ENCODE measurements at regions not wholly inside any gene's neighbourhood (a gene's known extent, or its start where the extent isn't known, plus 50 kb on each side); places are given as distances from the start of the nearest gene placed in this dataset.
"Not testable (repeated sequence)": the region's sequence is repeated elsewhere in the genome, so short reads cannot be mapped to it uniquely, and the experiment has no call there.

GRCh38 chr20:60180986-60181385 lies 222.8 kb downstream of the CDH26 start:
- in situ Hi-C loops (cut with MboI; ENCODE audit: low sequenced_read_pairs) = no loop called here
- DNase-seq (ENCODE audit: low spot score in 2 of 2) = no peak

GRCh38 chr20:60186412-60186811 lies 228.2 kb downstream of the CDH26 start:
- in situ Hi-C loops (cut with MboI; ENCODE audit: low sequenced_read_pairs) = no loop called here
- H3K36me3 ChIP-seq (replicated peaks) = no peaks in the 10 kb centered on the region

More at GRCh38 chr20:60180986-60181385, 222.8 kb downstream of the CDH26 start:
- H3K27me3 ChIP-seq (ENCODE audit: low read depth) = no peaks in the 10 kb centered on the region
- no peaks in the 10 kb centered on the region for H3K9me3 ChIP-seq
- no peak overlapping the region for H3K4me3 ChIP-seq
- H3K36me3 ChIP-seq (replicated peaks) = no peaks in the 10 kb centered on the region
- H3K4me1 ChIP-seq = no peaks in the 10 kb centered on the region

GRCh38 chr20:60187683-60188082 lies 229.5 kb downstream of the CDH26 start:
- Histone ChIP-seq H3K27me3 (ENCODE audit: low read depth) (no peaks in the 10 kb centered on the region), H3K9me3 (no peaks in the 10 kb centered on the region), H3K36me3 (replicated peaks) (no peaks in the 10 kb centered on the region), H3K4me1 (no peaks in the 10 kb centered on the region), H3K4me3 (no peak overlapping the region)
- no peak for DNase-seq (ENCODE audit: low spot score in 2 of 2)
- in situ Hi-C loops (cut with MboI; ENCODE audit: low sequenced_read_pairs) = no loop called here

More at GRCh38 chr20:60186412-60186811, 228.2 kb downstream of the CDH26 start:
- Histone ChIP-seq H3K9me3 (no peaks in the 10 kb centered on the region), H3K4me3 (no peak overlapping the region), H3K27me3 (ENCODE audit: low read depth) (no peaks in the 10 kb centered on the region), H3K4me1 (no peaks in the 10 kb centered on the region)
- no peak for DNase-seq (ENCODE audit: low spot score in 2 of 2)

GRCh38 chr20:60191014-60191413 lies 232.8 kb downstream of the CDH26 start:
- Histone ChIP-seq H3K36me3 (replicated peaks) (no peaks in the 10 kb centered on the region), H3K4me1 (no peaks in the 10 kb centered on the region), H3K9me3 (no peaks in the 10 kb centered on the region), H3K4me3 (no peak overlapping the region), H3K27me3 (ENCODE audit: low read depth) (no peaks in the 10 kb centered on the region)
- no peak for DNase-seq (ENCODE audit: low spot score in 2 of 2)
- in situ Hi-C loops (cut with MboI; ENCODE audit: low sequenced_read_pairs) = no loop called here

- H3K4me1 ChIP-seq = no peaks in the 10 kb centered on the region
- DNase-seq (ENCODE audit: low spot score in 2 of 2) = no peak
- in situ Hi-C loops (cut with MboI; ENCODE audit: low sequenced_read_pairs) = no loop called here
- H3K27me3 ChIP-seq (ENCODE audit: low read depth) = no peaks in the 10 kb centered on the region
- no peaks in the 10 kb centered on the region for H3K36me3 ChIP-seq (replicated peaks)
- no peak overlapping the region for H3K4me3 ChIP-seq
- no peaks in the 10 kb centered on the region for H3K9me3 ChIP-seq
Observed at GRCh38 chr20:60192326-60192725, 234.1 kb downstream of the CDH26 start.

GRCh38 chr20:60199132-60199531 lies 240.9 kb downstream of the CDH26 start:
- H3K4me3 ChIP-seq; H3K9me3 ChIP-seq; DNase-seq (ENCODE audit: low spot score in 2 of 2); in situ Hi-C loops (cut with MboI; ENCODE audit: low sequenced_read_pairs); H3K36me3 ChIP-seq (replicated peaks); H3K27me3 ChIP-seq (ENCODE audit: low read depth); H3K4me1 ChIP-seq: not testable (repeated sequence)

GRCh38 chr20:60199866-60200265 lies 241.6 kb downstream of the CDH26 start:
- in situ Hi-C loops (cut with MboI; ENCODE audit: low sequenced_read_pairs) = loop anchor here (25.0 kb wide), 1 partner anchor 1687 kb away; no protein-coding TSS in a partner anchor
- no peaks in the 10 kb centered on the region for H3K9me3 ChIP-seq
- H3K4me1 ChIP-seq = no peaks in the 10 kb centered on the region
- no peaks in the 10 kb centered on the region for H3K36me3 ChIP-seq (replicated peaks)
- DNase-seq (ENCODE audit: low spot score in 2 of 2) = no peak
- H3K27me3 ChIP-seq (ENCODE audit: low read depth) = no peaks in the 10 kb centered on the region
- no peak overlapping the region for H3K4me3 ChIP-seq

- no peaks in the 10 kb centered on the region for H3K4me1 ChIP-seq
- H3K4me3 ChIP-seq = no peak overlapping the region
- in situ Hi-C loops (cut with MboI; ENCODE audit: low sequenced_read_pairs) = loop anchor here (25.0 kb wide), 1 partner anchor 1687 kb away; no protein-coding TSS in a partner anchor
- H3K36me3 ChIP-seq (replicated peaks) = no peaks in the 10 kb centered on the region
- no peaks in the 10 kb centered on the region for H3K27me3 ChIP-seq (ENCODE audit: low read depth)
- H3K9me3 ChIP-seq = no peaks in the 10 kb centered on the region
- no peak for DNase-seq (ENCODE audit: low spot score in 2 of 2)
Observed at GRCh38 chr20:60200305-60200918, 242.2 kb downstream of the CDH26 start.

GRCh38 chr20:60201198-60201835 lies 243.1 kb downstream of the CDH26 start:
- Histone ChIP-seq H3K9me3 (no peaks in the 10 kb centered on the region), H3K36me3 (replicated peaks) (no peaks in the 10 kb centered on the region), H3K4me3 (no peak overlapping the region), H3K27me3 (ENCODE audit: low read depth) (no peaks in the 10 kb centered on the region), H3K4me1 (no peaks in the 10 kb centered on the region)
- no peak for DNase-seq (ENCODE audit: low spot score in 2 of 2)
- in situ Hi-C loops (cut with MboI; ENCODE audit: low sequenced_read_pairs) = loop anchor here (25.0 kb wide), 1 partner anchor 1686 kb away; no protein-coding TSS in a partner anchor

GRCh38 chr20:60202046-60202445 lies 243.8 kb downstream of the CDH26 start:
- in situ Hi-C loops (cut with MboI; ENCODE audit: low sequenced_read_pairs) = loop anchor here (25.0 kb wide), 1 partner anchor 1685 kb away; no protein-coding TSS in a partner anchor
- no peak for DNase-seq (ENCODE audit: low spot score in 2 of 2)

GRCh38 chr20:60203451-60203850 lies 245.2 kb downstream of the CDH26 start:
- H3K4me1 ChIP-seq = no peaks in the 10 kb centered on the region
- H3K9me3 ChIP-seq = no peaks in the 10 kb centered on the region
- no peaks in the 10 kb centered on the region for H3K27me3 ChIP-seq (ENCODE audit: low read depth)
- no peak overlapping the region for H3K4me3 ChIP-seq
- in situ Hi-C loops (cut with MboI; ENCODE audit: low sequenced_read_pairs) = loop anchor here (25.0 kb wide), 1 partner anchor 1684 kb away; no protein-coding TSS in a partner anchor
- DNase-seq (ENCODE audit: low spot score in 2 of 2) = no peak
- no peaks in the 10 kb centered on the region for H3K36me3 ChIP-seq (replicated peaks)

More at GRCh38 chr20:60202046-60202445, 243.8 kb downstream of the CDH26 start:
- Histone ChIP-seq H3K27me3 (ENCODE audit: low read depth) (no peaks in the 10 kb centered on the region), H3K36me3 (replicated peaks) (no peaks in the 10 kb centered on the region), H3K4me1 (no peaks in the 10 kb centered on the region), H3K4me3 (no peak overlapping the region), H3K9me3 (no peaks in the 10 kb centered on the region)

- in situ Hi-C loops (cut with MboI; ENCODE audit: low sequenced_read_pairs) = loop anchor here (25.0 kb wide), 1 partner anchor 1683 kb away; no protein-coding TSS in a partner anchor
- Histone ChIP-seq H3K36me3 (replicated peaks) (no peaks in the 10 kb centered on the region), H3K4me1 (no peaks in the 10 kb centered on the region), H3K27me3 (ENCODE audit: low read depth) (no peaks in the 10 kb centered on the region), H3K9me3 (no peaks in the 10 kb centered on the region), H3K4me3 (no peak overlapping the region)
- no peak for DNase-seq (ENCODE audit: low spot score in 2 of 2)
Observed at GRCh38 chr20:60204601-60205000, 246.4 kb downstream of the CDH26 start.

- Histone ChIP-seq H3K4me1 (no peaks in the 10 kb centered on the region), H3K36me3 (replicated peaks) (no peaks in the 10 kb centered on the region), H3K4me3 (no peak overlapping the region), H3K27me3 (ENCODE audit: low read depth) (no peaks in the 10 kb centered on the region), H3K9me3 (no peaks in the 10 kb centered on the region)
- no peak for DNase-seq (ENCODE audit: low spot score in 2 of 2)
- in situ Hi-C loops (cut with MboI; ENCODE audit: low sequenced_read_pairs) = loop anchor here (25.0 kb wide), 1 partner anchor 1681 kb away; no protein-coding TSS in a partner anchor
Observed at GRCh38 chr20:60206259-60206658, 248.0 kb downstream of the CDH26 start.

- in situ Hi-C loops (cut with MboI; ENCODE audit: low sequenced_read_pairs) = loop anchor here (25.0 kb wide), 1 partner anchor 1678 kb away; no protein-coding TSS in a partner anchor
- no peaks in the 10 kb centered on the region for H3K36me3 ChIP-seq (replicated peaks)
- H3K4me3 ChIP-seq = no peak overlapping the region
- H3K27me3 ChIP-seq (ENCODE audit: low read depth) = no peaks in the 10 kb centered on the region
- DNase-seq (ENCODE audit: low spot score in 2 of 2) = no peak
- no peaks in the 10 kb centered on the region for H3K9me3 ChIP-seq
- no peaks in the 10 kb centered on the region for H3K4me1 ChIP-seq
Observed at GRCh38 chr20:60209048-60209447, 250.8 kb downstream of the CDH26 start.
